ENCODE measurements at regions not wholly inside any gene's neighbourhood (a gene's known extent, or its start where the extent isn't known, plus 50 kb on each side); places are given as distances from the start of the nearest gene placed in this dataset.
"Not testable (repeated sequence)": the region's sequence is repeated elsewhere in the genome, so short reads cannot be mapped to it uniquely, and the experiment has no call there.

- not testable (repeated sequence) for TF ChIP-seq MAX (IDR thresholded peaks at IDR 0.05; ENCODE audit: insufficient read depth, insufficient read length); EZH2 (IDR thresholded peaks at IDR 0.05; ENCODE audit: borderline replicate concordance, low read depth, low read length, severe bottlenecking)
Observed at GRCh38 chr11:71126401-71126800, 126.0 kb downstream of the SHANK2 start.

All from endothelial cell of umbilical vein (primary cell).